ENCODE measurements at regions not wholly inside any gene's neighbourhood (a gene's known extent, or its start where the extent isn't known, plus 50 kb on each side); places are given as distances from the start of the nearest gene placed in this dataset.

GRCh38 chr6:140929121-140929520 is 1203.6 kb upstream of the GJE1 start:
- no peak for DNase-seq

GRCh38 chr6:140923048-140923447 is 1209.7 kb upstream of the GJE1 start:
- DNase-seq: no peak

DNA sequence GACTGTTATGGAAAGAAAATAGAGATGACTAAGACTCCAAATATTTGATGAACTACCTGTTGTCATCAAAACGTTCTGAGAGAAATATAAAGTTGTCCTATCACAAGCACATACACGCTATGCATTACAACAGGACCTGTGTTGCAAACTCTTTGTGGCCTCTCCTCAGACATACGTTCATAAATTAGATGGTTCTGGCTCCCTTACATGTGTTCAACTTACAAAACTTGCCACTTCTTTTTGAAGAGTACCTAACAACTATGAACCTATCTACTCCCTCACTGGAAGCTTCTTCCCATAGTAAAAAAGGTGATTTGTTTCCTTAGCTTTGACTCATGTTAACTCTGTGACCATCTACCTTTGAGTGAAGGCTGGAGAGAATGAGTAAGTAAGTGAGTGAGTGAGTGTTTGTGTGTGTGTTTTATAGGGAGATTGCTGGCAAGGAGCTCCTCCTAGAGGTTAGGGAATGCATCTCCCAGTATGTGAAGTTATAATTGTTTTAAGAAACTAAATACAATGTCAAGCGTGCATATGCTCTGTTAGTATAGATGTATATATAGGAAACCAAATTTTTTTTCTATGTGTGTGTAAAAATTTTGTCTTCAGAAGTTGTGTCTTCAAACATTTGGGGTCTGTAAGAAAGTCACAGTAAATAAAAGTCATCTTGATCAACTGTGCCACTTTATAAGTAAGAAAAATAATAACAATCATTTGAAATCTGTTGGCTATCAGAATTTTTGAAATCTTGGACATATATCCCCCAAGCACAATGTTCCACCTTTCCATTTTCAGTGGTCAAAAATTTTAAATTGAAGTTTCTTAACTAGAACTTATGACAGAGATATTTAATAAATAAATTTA is 1211.1 kb upstream of the GJE1 start:
- no peak for DNase-seq

GRCh38 chr6:140917911-140918310 is 1214.8 kb upstream of the GJE1 start:
- no peak for DNase-seq

GRCh38 chr6:140915551-140915950 is 1217.2 kb upstream of the GJE1 start:
- DNase-seq: no peak

DNA sequence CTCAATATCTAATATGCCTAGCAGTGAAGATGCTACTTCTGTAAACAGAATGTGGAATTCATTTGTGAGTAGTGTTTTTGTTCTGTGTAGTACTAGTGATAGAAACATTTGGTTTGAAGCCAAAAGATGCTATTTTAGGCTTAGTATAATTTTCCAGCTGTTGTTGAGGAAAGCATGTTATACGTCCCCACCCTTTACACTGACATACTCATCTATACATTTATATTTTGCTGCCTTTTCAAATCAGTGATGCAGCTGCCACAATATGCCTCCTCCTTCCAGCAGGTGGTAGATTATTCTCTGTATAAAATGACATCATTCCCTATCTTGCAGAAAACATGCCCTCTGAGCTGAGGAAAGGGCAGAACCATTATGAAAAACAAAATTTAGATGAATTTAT is 1217.6 kb upstream of the GJE1 start:
- DNase-seq: no peak

DNA sequence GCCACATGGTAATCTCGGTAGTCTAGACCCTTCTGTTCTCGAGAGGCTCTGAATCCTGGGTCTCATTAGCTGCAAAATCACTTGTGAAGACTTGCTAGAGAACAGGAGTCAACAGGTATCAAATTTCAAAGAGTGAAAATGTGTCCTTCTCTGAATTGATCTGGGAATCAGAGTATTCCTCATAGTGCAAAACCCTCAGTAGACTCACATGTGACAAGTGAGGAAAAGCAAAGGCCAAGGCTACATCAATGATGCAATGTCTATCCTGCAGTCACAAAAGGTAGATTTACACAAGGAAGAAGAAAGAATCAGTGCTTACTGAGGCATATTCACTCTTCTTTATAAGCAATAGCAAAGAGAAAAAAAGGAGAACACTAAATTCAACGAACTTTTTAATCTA is 1220.0 kb upstream of the GJE1 start:
- DNase-seq: no peak

- no peak for DNase-seq
Measured at GRCh38 chr6:140909625-140910024, 1223.1 kb upstream of the GJE1 start.

DNA sequence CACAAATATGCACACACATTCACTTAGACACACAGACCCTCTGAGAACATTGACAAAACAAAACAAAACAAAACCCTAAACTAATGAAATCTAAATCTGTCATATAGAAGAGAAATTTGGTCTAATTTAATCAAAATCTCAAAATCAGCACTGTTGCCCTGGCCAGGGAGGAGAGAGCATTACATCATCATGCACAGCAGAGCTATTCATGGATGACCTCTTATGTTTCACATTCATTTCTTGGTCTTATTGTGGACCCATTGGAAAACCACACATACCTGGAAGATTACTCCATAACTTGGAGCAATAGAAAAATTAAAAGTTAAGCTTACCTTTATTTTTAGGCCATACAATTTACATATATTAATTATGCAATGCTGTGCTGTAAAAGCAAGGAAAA is 1223.6 kb upstream of the GJE1 start:
- no peak for DNase-seq

DNA sequence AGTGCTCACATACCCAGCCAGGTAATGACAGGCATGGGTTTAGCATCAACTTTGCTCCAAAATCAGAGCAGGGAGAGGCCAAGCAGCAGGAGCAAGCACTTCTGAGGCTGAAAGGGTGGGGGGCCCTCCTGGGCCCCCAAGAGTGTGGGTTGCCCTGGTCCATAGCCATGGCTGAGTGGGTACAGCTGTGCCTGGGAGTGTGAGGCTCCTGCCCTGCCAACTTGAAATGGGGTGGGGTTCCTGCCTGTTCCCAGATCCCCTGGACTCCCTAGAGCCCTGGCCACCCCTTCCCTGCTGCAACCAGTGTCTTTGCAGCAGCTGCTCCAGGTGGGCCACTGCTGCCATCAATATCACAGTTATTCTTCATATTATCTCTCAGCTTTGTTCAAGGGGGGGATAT is 1224.2 kb upstream of the GJE1 start:
- no peak for DNase-seq

DNA sequence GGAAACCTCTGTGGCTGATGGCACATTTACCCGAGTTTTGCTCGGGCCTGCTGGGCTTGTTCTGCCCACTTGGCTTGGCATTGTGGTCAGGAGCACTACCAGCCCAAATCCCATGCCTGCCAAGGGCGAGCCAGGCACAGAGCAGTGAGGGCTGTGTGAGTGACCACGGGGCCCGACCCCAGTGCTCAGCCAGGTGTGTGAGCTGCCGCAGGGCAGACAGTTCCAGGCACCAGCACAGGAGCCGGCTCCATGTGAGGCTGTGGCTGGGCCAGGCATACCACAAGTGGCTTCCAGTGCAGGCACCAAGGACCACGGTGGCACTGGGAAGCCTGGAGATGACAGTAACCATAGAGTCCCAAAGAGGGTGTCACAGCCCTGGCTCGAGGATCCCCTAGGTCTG is 1225.5 kb upstream of the GJE1 start:
- no peak for DNase-seq

- DNase-seq: no peak
Measured at GRCh38 chr6:140905724-140906123, 1227.0 kb upstream of the GJE1 start.

DNA sequence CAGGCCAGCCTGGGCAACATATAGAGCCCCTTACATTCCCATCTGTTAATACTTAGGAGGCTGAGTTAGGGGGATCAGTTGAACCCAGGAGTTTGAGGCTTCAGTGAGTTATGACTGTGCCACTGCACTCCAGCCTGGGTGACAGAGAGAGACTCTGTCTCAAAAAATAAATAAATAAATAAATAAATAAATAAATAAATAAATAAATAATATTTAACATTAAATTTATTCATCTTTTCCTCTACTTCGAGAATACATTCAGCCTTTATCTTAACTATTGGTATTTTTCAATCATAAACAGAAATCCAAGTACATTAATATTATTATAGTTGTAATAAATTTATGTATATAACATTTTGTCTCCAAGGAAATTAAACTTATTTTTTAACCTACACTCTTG is 1227.7 kb upstream of the GJE1 start:
- no peak for DNase-seq

DNA sequence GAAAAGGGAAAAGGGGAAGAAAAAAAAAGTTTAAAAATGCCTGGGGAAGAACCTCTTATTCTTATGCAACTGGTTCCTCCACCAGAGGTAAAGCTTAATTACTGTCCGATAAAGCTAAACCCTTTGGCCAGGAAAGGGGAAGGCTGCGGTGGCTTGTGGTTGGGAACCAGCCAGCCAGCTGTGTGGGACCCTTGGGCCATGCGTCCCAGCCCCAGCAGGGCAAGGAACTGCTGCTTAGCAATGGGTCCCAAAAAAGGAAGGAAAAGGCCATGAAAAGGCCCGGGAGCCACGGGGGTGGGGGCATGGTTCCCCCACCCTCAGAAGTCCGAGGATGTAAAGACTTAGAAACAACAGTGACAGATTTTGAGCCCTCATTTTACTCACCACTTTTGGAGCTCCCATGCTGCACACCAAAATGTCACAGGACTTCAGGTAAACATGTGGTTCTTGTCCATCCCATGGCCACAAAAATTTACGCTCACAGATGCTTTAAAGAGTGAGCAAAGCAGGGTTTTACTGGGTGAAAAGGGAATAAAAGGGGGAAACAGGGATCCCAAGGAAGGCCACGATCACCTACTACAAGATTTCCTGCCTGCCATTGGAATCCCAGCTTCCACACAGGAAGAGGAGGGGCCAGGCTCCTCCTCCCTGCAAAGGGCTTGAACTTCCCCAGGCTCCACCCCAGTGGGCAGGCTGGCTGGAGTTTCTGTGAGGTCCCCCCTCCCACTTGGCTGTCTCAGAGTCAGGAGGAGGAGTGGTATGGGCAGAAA is 1234.7 kb upstream of the GJE1 start:
- no peak for DNase-seq

- DNase-seq: no peak
Measured at GRCh38 chr6:140897349-140897748, 1235.4 kb upstream of the GJE1 start.

- DNase-seq: no peak
Measured at GRCh38 chr6:140893432-140893831, 1239.3 kb upstream of the GJE1 start.

GRCh38 chr6:140879946-140880345 is 1252.8 kb upstream of the GJE1 start:
- DNase-seq: no peak

- no peak for DNase-seq
Measured at GRCh38 chr6:140874066-140874465, 1258.7 kb upstream of the GJE1 start.

- DNase-seq: no peak
Measured at GRCh38 chr6:140872885-140873284, 1259.8 kb upstream of the GJE1 start.

GRCh38 chr6:140871911-140872310 is 1260.8 kb upstream of the GJE1 start:
- DNase-seq: no peak

DNA sequence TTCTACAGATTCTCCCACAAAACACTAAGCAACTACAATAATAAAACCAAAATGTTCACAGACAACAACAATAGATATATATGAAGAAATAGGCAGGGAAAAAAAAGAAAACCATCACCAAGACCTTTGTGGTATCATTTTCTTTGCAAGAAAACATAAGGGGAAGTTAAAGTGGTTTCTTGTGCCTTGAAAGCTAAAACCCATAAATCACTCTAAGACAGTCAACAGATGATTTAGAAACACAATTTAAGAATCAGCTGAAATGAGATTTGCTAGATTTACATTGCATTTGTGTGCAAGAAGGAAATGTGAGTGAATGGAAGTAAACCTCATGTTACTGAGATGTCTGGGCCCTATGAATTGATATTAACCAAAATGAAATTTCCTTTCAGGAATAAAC is 1265.4 kb upstream of the GJE1 start:
- DNase-seq: no peak

GRCh38 chr6:140858381-140858971 is 1274.2 kb upstream of the GJE1 start:
- no peak for DNase-seq

DNA sequence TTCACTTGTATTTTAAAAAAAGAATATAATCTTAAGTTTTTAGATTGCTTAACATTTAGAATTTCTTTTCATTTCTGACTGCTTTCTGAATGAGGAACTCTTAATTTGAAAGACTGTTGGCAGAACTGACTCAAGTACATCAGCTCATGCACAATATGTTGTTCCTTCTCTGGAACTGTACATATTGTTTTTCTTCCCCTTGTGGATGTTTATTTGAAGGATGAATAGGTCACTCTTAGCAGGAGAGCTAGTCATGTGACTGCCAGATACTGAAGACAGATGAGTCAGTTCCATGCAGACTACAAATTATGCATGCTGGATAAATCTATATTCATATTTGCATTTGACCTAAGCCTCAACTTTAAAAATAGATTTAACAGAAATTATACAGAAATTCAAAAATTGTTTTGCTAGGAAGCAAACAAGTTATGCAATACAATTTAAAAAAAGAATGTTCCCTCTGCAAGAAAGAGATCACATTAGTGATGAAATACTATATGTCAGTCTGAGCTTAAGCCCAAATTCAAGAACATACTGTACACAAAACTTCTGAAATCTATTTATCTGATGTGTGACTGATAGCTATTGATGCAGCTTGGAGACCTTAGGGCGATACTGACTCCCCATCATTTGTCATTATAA is 1274.9 kb upstream of the GJE1 start:
- no peak for DNase-seq

DNA sequence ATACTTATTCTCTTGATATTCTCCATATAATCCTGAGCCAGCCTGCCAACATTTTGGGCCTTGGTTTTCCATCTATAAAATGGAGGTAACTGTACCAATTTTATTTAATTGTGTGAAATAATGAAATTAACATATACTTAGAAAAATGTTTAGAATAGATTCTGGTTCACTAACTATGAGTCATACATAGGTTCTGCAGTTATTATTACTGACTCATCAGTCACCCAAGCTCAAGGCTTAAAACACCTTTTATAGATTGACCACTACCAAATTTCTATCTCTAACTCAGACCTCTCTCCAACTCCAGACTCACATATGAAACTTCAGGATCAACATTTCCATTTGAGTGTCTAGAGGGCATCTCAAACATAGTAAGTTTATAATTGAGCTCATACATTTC is 1277.2 kb upstream of the GJE1 start:
- DNase-seq: no peak
